Parathyroid adenoma (tissue), 2 donors: ENCODE measurements at regions not wholly inside any gene's neighbourhood (a gene's known extent, or its start where the extent isn't known, plus 50 kb on each side); places are given as distances from the start of the nearest gene placed in this dataset.
"Not testable (repeated sequence)": the region's sequence is repeated elsewhere in the genome, so short reads cannot be mapped to it uniquely, and the experiment has no call there.

Experiments
- H2AFZ ChIP-seq: fragments of 300-600 bp; sonication (generic); one replicate; pipeline ENCODE4 v1.7.0; 2017; ENCODE audit warnings: antibody characterized with exemption, mild to moderate bottlenecking
- H3K27ac ChIP-seq: fragments of 300-600 bp; sonication (generic); one replicate; pipeline ENCODE4 v1.7.0; 2017
- H3K27me3 ChIP-seq: fragments of 300-600 bp; sonication (generic); one replicate; pipeline ENCODE4 v1.7.0; 2017; ENCODE audit warnings: low read length; ENCODE audit not compliant: control insufficient read depth, insufficient read depth
- H3K36me3 ChIP-seq: fragments of 300-600 bp; sonication (generic); one replicate; pipeline ENCODE4 v1.7.0; 2017; ENCODE audit warnings: low read length; ENCODE audit not compliant: control insufficient read depth, insufficient read depth
- H3K4me1 ChIP-seq: fragments of 300-600 bp; sonication (generic); one replicate; pipeline ENCODE4 v1.7.0; 2017; ENCODE audit warnings: control low read depth
- H3K4me2 ChIP-seq: fragments of 300-600 bp; sonication (generic); one replicate; pipeline ENCODE4 v1.7.0; 2017; ENCODE audit warnings: low read length
- H3K4me3 ChIP-seq: fragments of 300-600 bp; sonication (generic); one replicate; pipeline ENCODE4 v1.7.0; 2017; ENCODE audit warnings: low read depth, low read length
- H3K79me2 ChIP-seq: fragments of 300-600 bp; sonication (generic); one replicate; pipeline ENCODE4 v1.7.0; 2017; ENCODE audit warnings: control low read depth
- H3K9ac ChIP-seq: fragments of 300-600 bp; sonication (generic); one replicate; pipeline ENCODE4 v1.7.0; 2017; ENCODE audit warnings: mild to moderate bottlenecking
- H3K9me3 ChIP-seq: fragments of 300-600 bp; sonication (generic); one replicate; pipeline ENCODE4 v1.7.0; 2017; ENCODE audit warnings: low read length; ENCODE audit not compliant: control insufficient read depth
- TF ChIP-seq, protein P1 (sequence below): fragments of 300-600 bp; sonication (generic); IDR thresholded peaks from one replicate; pipeline ENCODE4 v1.7.0; 2017; ENCODE audit warnings: antibody characterized with exemption, mild to moderate bottlenecking
- donor health status: primary hyperparathyroidism.

DNA sequence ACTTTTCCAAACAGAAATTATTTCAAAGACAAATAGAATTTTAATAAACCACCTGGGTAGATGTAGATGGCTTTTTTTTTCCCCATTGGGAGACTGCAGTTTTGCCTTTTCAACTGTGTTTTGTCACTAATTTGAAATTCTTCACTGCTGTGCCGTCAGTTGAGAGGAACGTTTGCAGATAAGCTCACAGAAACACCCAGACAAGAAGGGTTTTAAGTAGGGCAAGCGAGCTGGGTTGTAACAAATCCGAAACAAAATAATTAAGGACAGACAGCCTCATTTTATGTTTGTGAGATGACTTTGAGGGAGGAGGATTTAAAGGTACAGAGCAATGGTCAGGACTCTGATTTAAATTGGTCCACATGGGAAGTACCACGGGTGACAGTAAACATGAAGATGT, 155.1 kb upstream of the NTRK2 start:
- H3K4me2 ChIP-seq, result no peak overlapping the region
- no peaks in the 10 kb centered on the region for H3K36me3 ChIP-seq
- no peaks in the 10 kb centered on the region for H3K79me2 ChIP-seq
- no peaks in the 10 kb centered on the region for H3K4me1 ChIP-seq
- H2AFZ ChIP-seq, result no peak overlapping the region
- no peak overlapping the region for H3K27ac ChIP-seq
- no peaks in the 10 kb centered on the region for H3K9me3 ChIP-seq
- no peak overlapping the region for H3K4me3 ChIP-seq
- H3K27me3 ChIP-seq, result no peaks in the 10 kb centered on the region
- TF ChIP-seq, protein P1, sequence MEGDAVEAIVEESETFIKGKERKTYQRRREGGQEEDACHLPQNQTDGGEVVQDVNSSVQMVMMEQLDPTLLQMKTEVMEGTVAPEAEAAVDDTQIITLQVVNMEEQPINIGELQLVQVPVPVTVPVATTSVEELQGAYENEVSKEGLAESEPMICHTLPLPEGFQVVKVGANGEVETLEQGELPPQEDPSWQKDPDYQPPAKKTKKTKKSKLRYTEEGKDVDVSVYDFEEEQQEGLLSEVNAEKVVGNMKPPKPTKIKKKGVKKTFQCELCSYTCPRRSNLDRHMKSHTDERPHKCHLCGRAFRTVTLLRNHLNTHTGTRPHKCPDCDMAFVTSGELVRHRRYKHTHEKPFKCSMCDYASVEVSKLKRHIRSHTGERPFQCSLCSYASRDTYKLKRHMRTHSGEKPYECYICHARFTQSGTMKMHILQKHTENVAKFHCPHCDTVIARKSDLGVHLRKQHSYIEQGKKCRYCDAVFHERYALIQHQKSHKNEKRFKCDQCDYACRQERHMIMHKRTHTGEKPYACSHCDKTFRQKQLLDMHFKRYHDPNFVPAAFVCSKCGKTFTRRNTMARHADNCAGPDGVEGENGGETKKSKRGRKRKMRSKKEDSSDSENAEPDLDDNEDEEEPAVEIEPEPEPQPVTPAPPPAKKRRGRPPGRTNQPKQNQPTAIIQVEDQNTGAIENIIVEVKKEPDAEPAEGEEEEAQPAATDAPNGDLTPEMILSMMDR, result no peak
- no peak overlapping the region for H3K9ac ChIP-seq

DNA sequence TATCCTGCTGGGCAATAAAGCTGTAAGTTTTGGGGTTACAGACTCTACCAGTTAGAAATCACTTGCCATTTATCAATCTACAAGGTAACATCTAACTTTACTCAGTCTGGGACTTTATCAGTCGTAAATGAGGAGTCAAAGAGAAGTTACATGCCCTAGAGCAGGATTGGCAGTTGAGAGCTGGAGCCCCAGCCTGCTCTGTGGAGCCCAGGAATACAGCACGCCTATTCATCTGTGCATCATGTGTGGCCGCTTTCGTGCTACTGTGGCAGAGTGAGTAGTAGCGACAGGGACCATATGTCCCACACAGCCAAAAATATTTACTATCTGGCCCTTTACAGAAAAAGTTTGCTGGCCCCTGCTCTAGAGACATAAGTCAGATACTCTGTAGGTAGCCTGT, 152.5 kb upstream of the NTRK2 start:
- no peaks in the 10 kb centered on the region for H3K79me2 ChIP-seq
- H3K4me3 ChIP-seq, result no peak overlapping the region
- no peak overlapping the region for H3K4me2 ChIP-seq
- H3K9ac ChIP-seq, result no peak overlapping the region
- no peaks in the 10 kb centered on the region for H3K27me3 ChIP-seq
- H3K36me3 ChIP-seq, result no peaks in the 10 kb centered on the region
- no peak overlapping the region for H2AFZ ChIP-seq
- H3K27ac ChIP-seq, result no peak overlapping the region
- TF ChIP-seq, protein P1, result no peak
- H3K9me3 ChIP-seq, result no peaks in the 10 kb centered on the region
- H3K4me1 ChIP-seq, result no peaks in the 10 kb centered on the region

GRCh38 chr9:84519413-84519812, 150.1 kb upstream of the NTRK2 start:
- Histone ChIP-seq H3K4me2 (no peak overlapping the region), H3K79me2 (no peaks in the 10 kb centered on the region), H3K4me3 (no peak overlapping the region), H3K36me3 (no peaks in the 10 kb centered on the region), H3K4me1 (no peaks in the 10 kb centered on the region), H3K27me3 (no peaks in the 10 kb centered on the region), H3K27ac (no peak overlapping the region), H2AFZ (no peak overlapping the region), H3K9me3 (no peaks in the 10 kb centered on the region), H3K9ac (no peak overlapping the region)
- TF ChIP-seq, protein P1, result no peak

GRCh38 chr9:84521208-84521607, 148.3 kb upstream of the NTRK2 start:
- Histone ChIP-seq H3K27ac (no peak overlapping the region), H3K9me3 (no peaks in the 10 kb centered on the region), H3K4me3 (no peak overlapping the region), H3K4me1 (no peaks in the 10 kb centered on the region), H2AFZ (no peak overlapping the region), H3K9ac (no peak overlapping the region), H3K79me2 (no peaks in the 10 kb centered on the region), H3K36me3 (no peaks in the 10 kb centered on the region), H3K27me3 (no peaks in the 10 kb centered on the region), H3K4me2 (no peak overlapping the region)
- TF ChIP-seq, protein P1, result no peak

GRCh38 chr9:84526211-84526610, 143.3 kb upstream of the NTRK2 start:
- H3K4me1 ChIP-seq, H3K36me3 ChIP-seq, H3K27ac ChIP-seq, H3K9me3 ChIP-seq, H3K79me2 ChIP-seq, H3K4me3 ChIP-seq, H3K27me3 ChIP-seq, H2AFZ ChIP-seq, H3K4me2 ChIP-seq, H3K9ac ChIP-seq: not testable (repeated sequence)

GRCh38 chr9:84527060-84527720, 142.3 kb upstream of the NTRK2 start:
- not testable (repeated sequence) for H3K36me3 ChIP-seq, H3K27ac ChIP-seq, H3K4me3 ChIP-seq, H3K4me1 ChIP-seq, H3K9ac ChIP-seq, H2AFZ ChIP-seq, H3K79me2 ChIP-seq, H3K9me3 ChIP-seq, H3K4me2 ChIP-seq, H3K27me3 ChIP-seq

DNA sequence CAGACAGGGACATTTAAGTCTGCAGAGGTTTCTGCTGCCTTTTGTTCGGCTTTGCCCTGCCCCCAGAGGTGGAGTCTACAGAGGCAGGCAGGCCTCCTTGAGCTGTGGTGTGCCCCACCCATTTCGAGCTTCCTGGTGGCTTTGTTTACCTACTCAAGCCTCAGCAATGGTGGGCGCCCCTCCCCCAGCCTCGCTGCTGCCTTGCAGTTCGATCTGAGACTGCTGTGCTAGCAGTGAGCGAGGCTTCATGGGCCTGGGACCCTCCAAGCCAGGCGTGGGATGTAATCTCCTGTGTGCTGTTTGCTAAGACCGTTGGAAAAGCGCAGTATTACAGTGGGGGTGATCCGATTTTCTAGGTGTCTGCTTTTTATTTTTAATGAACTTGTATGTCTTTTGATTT, 133.6 kb upstream of the NTRK2 start:
- H3K9ac ChIP-seq, H3K4me2 ChIP-seq, H3K4me3 ChIP-seq, H3K4me1 ChIP-seq, H3K27ac ChIP-seq, H3K36me3 ChIP-seq, H3K79me2 ChIP-seq, H3K27me3 ChIP-seq, H3K9me3 ChIP-seq, H2AFZ ChIP-seq: not testable (repeated sequence)
